OCI-LY3 (cell line): ENCODE measurements at regions not wholly inside any gene's neighbourhood (a gene's known extent, or its start where the extent isn't known, plus 50 kb on each side); places are given as distances from the start of the nearest gene placed in this dataset.

ENCODE experiments used
- H2AFZ ChIP-seq: fragments of 200-600, 300-600 bp; shearing (Covaris generic); 2 replicates; pipeline ENCODE4 v1.6.0; 2014; ENCODE audit warnings: antibody characterized with exemption, low read depth, low read length
- H3K27ac ChIP-seq: fragments of 200-600, 300-600 bp; sonication (generic); 2 replicates; pipeline ENCODE4 v1.5.1; 2014; ENCODE audit warnings: mild to moderate bottlenecking, low read length, moderate library complexity, mixed read lengths
- H3K27me3 ChIP-seq: fragments of 200-600, 300-600 bp; sonication (generic); 2 replicates; pipeline ENCODE4 v1.6.1; 2014; ENCODE audit warnings: low read depth, low read length, mixed read lengths
- H3K36me3 ChIP-seq: fragments of 200-600, 300-600 bp; sonication (generic); replicated peaks from 2 replicates; pipeline ENCODE3; 2014; ENCODE audit warnings: low read depth, low read length, mixed read lengths
- H3K4me1 ChIP-seq: fragments of 300-600, 200-600 bp; sonication (generic); 2 replicates; pipeline ENCODE4 v1.6.1; 2014; ENCODE audit warnings: low read length, mixed read lengths
- H3K4me2 ChIP-seq: fragments of 200-600, 300-600 bp; sonication (generic); 2 replicates; pipeline ENCODE4 v1.6.1; 2014; ENCODE audit warnings: low read length, mixed read lengths
- H3K4me3 ChIP-seq: fragments of 300-600, 200-600 bp; sonication (generic); 2 replicates; pipeline ENCODE4 v1.5.1; 2014; ENCODE audit warnings: antibody characterized with exemption, mild to moderate bottlenecking, low read length, moderate library complexity
- H3K79me2 ChIP-seq: fragments of 300-600, 200-600 bp; shearing (Covaris generic); 2 replicates; pipeline ENCODE4 v1.6.1; 2014; ENCODE audit warnings: mild to moderate bottlenecking, low read length, mixed read lengths
- H3K9ac ChIP-seq: fragments of 300-600, 200-600 bp; shearing (Covaris generic); 2 replicates; pipeline ENCODE4 v1.6.0; 2014; ENCODE audit warnings: mild to moderate bottlenecking, low read length, moderate library complexity
- H3K9me3 ChIP-seq: fragments of 200-600, 300-600 bp; shearing (Covaris generic); 2 replicates; pipeline ENCODE4 v1.6.1; 2014; ENCODE audit warnings: low read length, mixed read lengths; ENCODE audit not compliant: insufficient read depth
- H4K20me1 ChIP-seq: fragments of 200-600, 300-600 bp; sonication (generic); 2 replicates; pipeline ENCODE4 v1.6.1; 2016; ENCODE audit warnings: low read length, mixed read lengths; ENCODE audit not compliant: insufficient read depth
- CTCF ChIP-seq: fragments of 200-600, 300-600 bp; sonication (generic); IDR thresholded peaks from 2 replicates; pipeline ENCODE4 v1.5.1; 2014; ENCODE audit warnings: antibody characterized with exemption, low read length, low read depth
- EZH2phosphoT487 ChIP-seq: fragments of 200-600 bp; shearing (Covaris generic); IDR thresholded peaks from 2 replicates; pipeline ENCODE4 v1.6.1; 2018; ENCODE audit warnings: antibody characterized with exemption, mixed run types, low read depth

DNA sequence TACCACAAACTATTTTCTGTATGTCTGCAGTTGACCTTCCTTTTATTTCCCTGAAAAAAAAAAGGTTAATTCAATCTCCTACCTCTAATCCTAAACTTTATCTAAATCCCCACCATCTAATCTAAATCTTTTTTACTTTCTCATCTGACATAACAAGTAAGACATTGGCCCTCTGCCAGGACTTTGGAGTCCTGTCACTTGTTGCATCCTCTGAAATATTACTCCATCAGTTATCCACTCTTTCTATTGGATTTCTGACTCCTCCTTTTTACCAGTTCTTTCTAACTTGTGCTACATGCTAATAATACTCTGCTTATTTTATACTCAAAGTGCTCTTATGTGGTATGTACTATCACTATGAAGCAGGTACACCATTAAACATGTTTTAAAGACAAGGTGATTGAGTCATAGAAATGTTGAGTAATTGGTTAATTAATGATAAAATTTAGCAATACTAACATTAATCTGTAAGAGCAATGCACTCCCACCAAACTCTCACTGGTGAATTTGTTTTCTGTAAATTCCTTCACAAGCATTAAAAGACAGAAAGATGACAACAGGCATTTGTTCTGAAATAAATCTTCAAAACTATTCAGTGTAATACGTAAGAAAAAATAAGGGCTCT is 914.2 kb upstream of the RAG2 start:
- Histone ChIP-seq H3K4me3 (no peak overlapping the region), H3K4me1 (no peaks in the 10 kb centered on the region), H3K4me2 (no peak overlapping the region), H2AFZ (no peak overlapping the region), H3K9me3 (no peaks in the 10 kb centered on the region), H3K27me3 (peaks cover 26% of the 10 kb centered on the region), H3K36me3 (no peaks in the 10 kb centered on the region), H3K9ac (no peak overlapping the region), H3K27ac (no peak overlapping the region), H4K20me1 (no peaks in the 10 kb centered on the region), H3K79me2 (no peaks in the 10 kb centered on the region)
- no peak for TF ChIP-seq EZH2phosphoT487
- TF ChIP-seq CTCF: no peak

GRCh38 chr11:37511425-37511933 is 913.4 kb upstream of the RAG2 start:
- Histone ChIP-seq H3K79me2 (no peaks in the 10 kb centered on the region), H3K4me1 (no peaks in the 10 kb centered on the region), H3K27me3 (peaks cover 34% of the 10 kb centered on the region), H3K4me2 (no peak overlapping the region), H3K4me3 (no peak overlapping the region), H4K20me1 (no peaks in the 10 kb centered on the region), H2AFZ (no peak overlapping the region), H3K9me3 (no peaks in the 10 kb centered on the region), H3K36me3 (no peaks in the 10 kb centered on the region), H3K27ac (no peak overlapping the region), H3K9ac (no peak overlapping the region)
- TF ChIP-seq CTCF: no peak
- TF ChIP-seq EZH2phosphoT487: no peak

DNA sequence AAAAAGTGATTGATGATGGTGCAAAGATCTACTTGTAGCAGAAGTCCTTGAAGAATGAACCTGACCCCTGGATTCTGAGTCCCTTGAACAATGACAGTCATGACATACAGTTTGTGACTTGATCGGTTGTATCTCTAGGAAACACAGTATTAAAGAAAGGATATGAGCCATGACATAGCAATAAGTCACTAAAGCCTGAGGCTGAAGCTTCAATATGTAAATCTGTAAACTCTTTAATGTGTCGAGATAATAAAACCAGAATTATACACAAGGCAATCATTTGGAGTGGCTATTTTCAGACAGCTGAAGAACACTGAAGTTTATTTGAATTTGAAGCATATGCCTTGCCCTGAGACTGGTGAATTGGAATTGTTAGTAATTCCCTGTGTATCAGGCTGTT is 911.5 kb upstream of the RAG2 start:
- H3K27ac ChIP-seq: no peak overlapping the region
- no peak overlapping the region for H3K4me2 ChIP-seq
- peaks cover 5% of the 10 kb centered on the region for H3K4me1 ChIP-seq
- H3K79me2 ChIP-seq: no peaks in the 10 kb centered on the region
- H2AFZ ChIP-seq: no peak overlapping the region
- no peak for TF ChIP-seq EZH2phosphoT487
- TF ChIP-seq CTCF: no peak
- no peaks in the 10 kb centered on the region for H3K9me3 ChIP-seq
- peaks cover 53% of the 10 kb centered on the region for H3K27me3 ChIP-seq
- H3K9ac ChIP-seq: no peak overlapping the region
- no peaks in the 10 kb centered on the region for H3K36me3 ChIP-seq
- 0 out of 2 replicates have a peak, but pooled peaks cover 4% of the 10 kb centered on the region for H4K20me1 ChIP-seq
- H3K4me3 ChIP-seq: no peak overlapping the region

GRCh38 chr11:37506531-37506930 is 908.5 kb upstream of the RAG2 start:
- peaks cover 8% of the 10 kb centered on the region; the same call in 1 of the 2 replicates for H4K20me1 ChIP-seq
- no peak overlapping the region for H2AFZ ChIP-seq
- peaks cover 74% of the 10 kb centered on the region for H3K27me3 ChIP-seq
- no peak overlapping the region for H3K9ac ChIP-seq
- peaks cover 27% of the 10 kb centered on the region for H3K4me1 ChIP-seq
- no peaks in the 10 kb centered on the region for H3K36me3 ChIP-seq
- H3K4me2 ChIP-seq: no peak overlapping the region
- H3K4me3 ChIP-seq: no peak overlapping the region
- TF ChIP-seq CTCF (no peak), EZH2phosphoT487 (no peak)
- H3K27ac ChIP-seq: no peak overlapping the region
- no peaks in the 10 kb centered on the region for H3K9me3 ChIP-seq
- H3K79me2 ChIP-seq: no peaks in the 10 kb centered on the region
